Stimulated activated CD4-positive, alpha-beta T cell treated with anti-CD3 and anti-CD28 coated beads, Interleukin-4, amount 100 ng/mL, for 24 hours (primary cell): ENCODE measurements at regions not wholly inside any gene's neighbourhood (a gene's known extent, or its start where the extent isn't known, plus 50 kb on each side); places are given as distances from the start of the nearest gene placed in this dataset.
A peak's percentile ranks its signal among the peaks of the same experiment; 100 is the strongest.

Source experiments
- DNase-seq: peaks from one replicate; pipeline ENCODE4 v3.0.0-alpha.2; 2020

GRCh38 chr13:40377783-40378182, 288.7 kb downstream of the FOXO1 start:
- DNase-seq = peak; percentile 56

- DNase-seq = no peak
These were observed 287.2 kb downstream of the FOXO1 start for GRCh38 chr13:40379196-40379595.

GRCh38 chr13:40379794-40380578, 286.5 kb downstream of the FOXO1 start:
- DNase-seq = no peak

DNA sequence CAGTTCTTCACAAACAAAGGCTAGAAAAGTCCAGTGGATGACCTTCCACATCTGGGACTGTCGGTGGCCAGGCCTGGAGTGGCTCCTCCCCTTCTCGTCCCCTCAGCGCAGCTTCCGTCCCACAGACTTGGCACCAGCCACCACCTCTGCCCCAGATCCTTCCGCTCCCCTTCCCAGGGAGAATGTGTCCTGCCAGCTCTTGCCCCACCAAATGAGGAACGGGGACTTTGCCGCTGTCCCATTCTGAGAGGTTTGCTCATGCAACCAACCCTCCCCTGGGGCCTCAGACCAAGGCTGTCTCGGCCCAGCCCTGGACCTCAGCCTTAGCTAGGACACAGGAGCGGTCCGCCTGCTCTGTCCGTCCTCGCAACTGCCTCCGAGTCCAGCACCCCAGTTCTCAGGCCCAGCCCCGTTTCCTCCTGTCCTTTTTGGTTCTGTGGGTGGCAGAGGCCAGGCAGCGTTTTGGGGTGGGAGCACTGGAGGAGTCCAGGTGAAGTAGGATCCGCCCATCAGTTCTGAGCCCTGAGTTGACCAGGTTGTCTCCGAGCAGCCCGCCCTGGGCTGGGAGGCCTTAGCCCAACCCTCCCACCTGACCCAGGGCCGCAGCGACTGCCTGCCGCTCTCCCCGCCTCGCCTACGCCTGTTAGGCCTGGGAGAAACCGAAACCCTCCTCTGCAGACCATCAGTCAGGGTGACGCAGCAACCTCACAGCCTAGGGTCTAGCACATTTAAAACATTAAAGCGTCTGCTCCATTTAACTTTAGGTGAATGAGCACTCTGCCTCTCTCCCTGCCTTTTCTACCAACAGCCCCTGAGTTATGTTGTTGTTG, 284.3 kb downstream of the FOXO1 start:
- DNase-seq = no peak

- no peak for DNase-seq
These were observed 283.3 kb downstream of the FOXO1 start for GRCh38 chr13:40383132-40383531.

DNA sequence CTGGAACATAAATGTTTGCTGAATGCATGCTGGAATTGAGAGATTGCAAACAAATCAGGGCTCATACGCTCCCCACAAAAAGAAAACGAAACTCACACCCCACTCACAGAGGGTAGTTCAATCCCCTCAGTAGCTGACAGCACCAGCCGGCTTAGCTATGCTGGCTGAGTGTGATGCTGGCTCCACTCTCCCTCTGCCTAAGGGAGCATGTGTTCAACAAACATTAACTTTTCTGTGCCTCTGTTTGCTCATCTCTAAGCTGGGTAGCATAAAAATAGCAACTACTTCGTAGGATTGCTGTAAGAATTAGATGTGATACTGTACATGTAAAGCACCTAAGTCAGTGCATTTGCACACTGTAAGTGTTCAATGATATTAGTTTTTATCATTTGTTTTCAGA, 282.6 kb downstream of the FOXO1 start:
- no peak for DNase-seq

DNA sequence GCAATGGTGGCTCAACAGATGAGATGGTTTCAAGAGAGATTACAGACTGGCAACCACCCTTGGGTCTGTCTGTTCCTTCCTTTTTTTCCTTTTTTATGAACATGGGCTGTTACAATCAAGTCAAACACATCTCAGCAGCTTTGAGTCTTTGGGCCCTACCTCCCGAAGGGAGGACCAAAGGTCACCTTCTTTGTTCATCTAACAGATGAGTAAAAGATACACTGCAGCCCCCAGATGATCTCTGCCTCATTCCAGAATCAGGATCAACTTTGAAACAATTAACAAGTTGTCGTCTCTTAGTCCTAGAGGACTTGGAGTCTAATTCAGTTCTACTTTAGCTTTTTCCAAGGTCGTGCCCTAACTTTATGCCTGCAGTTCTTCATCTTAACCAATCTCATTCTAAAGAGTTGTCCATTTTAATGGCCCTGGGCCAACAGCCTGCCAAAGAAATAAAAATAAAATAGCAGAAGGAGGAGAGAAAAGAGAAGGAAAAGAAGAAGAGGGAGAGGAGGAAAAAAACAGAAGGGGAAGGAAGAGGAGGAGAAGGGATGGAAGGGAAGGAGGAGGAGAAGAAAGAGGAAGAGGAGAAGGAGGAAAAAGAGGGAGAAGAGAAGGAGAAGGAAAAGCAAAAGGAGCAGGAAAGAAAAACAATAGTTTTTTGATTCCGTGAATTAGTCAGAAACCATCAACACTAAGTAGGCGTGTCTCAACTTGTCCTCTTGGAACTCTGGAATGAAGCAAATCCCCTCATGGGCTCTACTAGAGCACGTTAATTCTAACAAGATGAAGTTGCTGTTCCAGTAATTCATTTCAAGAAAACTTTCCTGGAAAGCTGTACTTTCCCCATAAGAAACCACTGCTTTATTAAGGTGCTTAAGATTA, 281.2 kb downstream of the FOXO1 start:
- DNase-seq = no peak

- no peak for DNase-seq
These were observed 280.6 kb downstream of the FOXO1 start for GRCh38 chr13:40385858-40386180.

- DNase-seq = no peak
These were observed 279.9 kb downstream of the FOXO1 start for GRCh38 chr13:40386586-40386985.

- no peak for DNase-seq
These were observed 278.7 kb downstream of the FOXO1 start for GRCh38 chr13:40387775-40388174.

- peak; percentile 79 for DNase-seq
These were observed 277.8 kb downstream of the FOXO1 start for GRCh38 chr13:40388617-40389016.

DNA sequence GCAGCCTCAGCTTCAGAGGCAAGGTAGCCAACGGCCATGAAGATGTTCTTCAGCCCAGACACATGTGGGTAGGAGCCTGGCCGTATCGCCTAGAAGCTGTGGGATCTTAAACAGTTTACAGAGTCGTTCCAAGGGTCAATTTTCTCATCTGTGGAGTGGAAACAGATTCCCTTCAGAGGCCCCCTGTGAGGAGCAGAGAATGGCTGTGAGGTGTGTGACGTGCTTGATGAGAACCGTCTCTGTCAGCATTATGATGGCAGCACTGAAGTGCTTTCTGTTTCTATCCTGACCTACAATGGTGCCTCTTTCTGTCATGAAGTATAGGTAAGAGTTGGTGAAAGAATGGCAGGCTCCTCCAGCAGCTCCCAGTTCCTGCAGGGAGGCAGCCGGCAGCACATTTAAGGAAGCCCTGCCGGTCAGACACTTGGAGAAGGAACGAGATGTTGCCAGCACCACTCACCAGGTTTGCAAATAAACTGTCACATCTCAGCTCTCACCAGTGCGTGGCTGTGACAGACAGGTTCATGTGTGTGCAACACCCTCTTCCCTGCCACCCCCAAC, 277.3 kb downstream of the FOXO1 start:
- DNase-seq = peak; percentile 52

- no peak for DNase-seq
These were observed 276.0 kb downstream of the FOXO1 start for GRCh38 chr13:40390401-40390916.

- DNase-seq = no peak
These were observed 274.7 kb downstream of the FOXO1 start for GRCh38 chr13:40391788-40392187.

GRCh38 chr13:40394304-40394985, 272.0 kb downstream of the FOXO1 start:
- no peak for DNase-seq

DNA sequence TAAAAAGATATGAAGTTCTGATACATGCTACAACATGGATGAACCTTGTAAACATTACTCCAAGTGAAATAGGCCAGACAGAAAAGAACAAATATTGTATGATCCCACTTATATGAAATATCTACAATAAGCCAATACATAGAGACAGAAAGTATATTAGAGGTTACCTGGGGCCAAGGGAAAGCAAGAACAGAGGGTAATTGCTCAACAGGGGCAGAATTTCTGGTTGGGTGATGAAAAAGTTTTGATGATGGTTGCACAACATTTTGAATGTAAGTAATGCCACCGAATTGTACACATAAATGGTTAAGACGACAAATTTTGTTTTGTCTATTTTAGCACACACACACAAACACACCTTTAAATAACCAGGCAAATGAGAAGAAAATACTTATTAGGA, 268.4 kb downstream of the FOXO1 start:
- no peak for DNase-seq

DNA sequence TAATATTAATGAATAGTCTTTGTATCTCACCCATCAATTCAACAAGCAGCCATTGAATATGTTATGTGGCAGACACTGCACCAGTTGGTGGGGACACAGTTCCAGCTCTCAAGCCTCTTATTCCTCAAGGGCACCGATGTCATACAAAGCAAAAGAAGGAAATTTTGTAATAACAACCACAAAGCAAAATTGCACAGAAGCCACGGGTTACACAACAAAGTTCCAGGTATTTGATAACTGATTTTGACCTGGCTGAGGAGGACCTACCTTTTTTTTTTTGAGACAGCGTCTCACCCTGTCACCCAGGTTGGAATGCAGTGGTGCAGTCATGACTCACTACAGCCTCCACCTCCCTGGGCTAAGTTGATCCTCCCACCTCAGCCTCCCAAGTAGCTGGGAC, 266.7 kb downstream of the FOXO1 start:
- DNase-seq = no peak

DNA sequence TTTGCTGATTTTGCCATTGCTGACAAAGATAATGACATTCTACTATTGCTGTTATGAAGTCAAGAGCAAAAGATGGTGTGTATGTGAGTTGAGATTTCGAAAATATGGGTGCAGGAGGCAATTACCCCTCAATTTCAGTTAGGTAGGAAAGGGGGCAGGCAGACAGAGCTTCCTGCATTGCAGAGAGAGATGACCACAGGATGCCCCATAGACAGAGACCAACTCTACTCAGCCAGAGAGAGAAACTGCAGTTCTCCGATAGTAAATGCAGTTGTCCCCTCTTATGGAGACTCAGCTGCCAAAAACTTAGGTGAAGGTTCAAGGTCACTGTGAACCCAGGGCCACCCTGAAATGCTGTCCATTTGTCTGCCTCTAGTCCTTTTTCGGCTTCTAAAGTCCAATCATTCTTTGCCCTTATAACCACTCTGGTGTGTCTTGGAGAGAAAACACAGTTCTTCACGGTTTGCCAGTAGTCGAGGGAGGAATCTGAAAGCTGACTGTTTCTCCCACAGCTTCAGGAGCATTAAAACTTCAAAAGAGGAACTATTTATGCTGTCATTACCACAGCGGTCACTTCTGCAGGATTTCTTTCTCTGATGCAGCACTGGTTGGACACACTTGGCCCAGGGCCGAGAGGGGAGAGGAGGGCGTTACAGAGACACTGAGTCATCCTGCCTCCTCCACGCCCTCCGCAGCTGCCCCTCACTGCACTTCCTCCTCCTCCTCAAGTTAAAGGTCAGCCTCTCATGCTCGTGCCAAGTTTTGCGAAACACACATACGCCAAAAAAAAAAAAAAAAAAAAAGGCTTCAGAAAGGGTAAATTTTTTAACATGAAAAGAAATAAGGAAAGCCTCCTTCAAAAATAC, 264.3 kb downstream of the FOXO1 start:
- DNase-seq = peak; percentile 35

DNA sequence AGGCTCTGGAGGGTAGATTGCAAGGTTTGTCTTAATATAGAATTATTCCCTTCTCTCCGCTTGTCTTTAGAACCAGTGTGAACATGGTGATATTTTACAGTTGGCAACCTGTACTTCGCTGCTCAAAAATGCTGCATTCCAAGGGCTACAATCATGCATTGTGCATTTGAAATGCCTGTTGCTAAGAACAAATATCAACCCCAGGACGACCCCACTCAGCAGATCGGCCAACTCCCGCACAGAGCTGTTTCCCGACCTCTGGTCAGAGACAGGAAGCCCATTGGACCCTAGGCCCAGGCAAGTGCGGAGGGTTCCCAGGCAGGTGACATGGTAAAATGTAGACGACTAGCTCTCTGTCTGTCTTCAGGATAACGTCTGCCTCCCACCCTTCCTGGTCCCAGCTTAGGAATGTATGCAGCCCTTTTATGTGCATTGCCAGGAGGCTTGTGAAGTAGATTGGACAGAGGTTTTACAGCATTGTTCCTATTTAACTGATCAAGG, 263.5 kb downstream of the FOXO1 start:
- DNase-seq = no peak

DNA sequence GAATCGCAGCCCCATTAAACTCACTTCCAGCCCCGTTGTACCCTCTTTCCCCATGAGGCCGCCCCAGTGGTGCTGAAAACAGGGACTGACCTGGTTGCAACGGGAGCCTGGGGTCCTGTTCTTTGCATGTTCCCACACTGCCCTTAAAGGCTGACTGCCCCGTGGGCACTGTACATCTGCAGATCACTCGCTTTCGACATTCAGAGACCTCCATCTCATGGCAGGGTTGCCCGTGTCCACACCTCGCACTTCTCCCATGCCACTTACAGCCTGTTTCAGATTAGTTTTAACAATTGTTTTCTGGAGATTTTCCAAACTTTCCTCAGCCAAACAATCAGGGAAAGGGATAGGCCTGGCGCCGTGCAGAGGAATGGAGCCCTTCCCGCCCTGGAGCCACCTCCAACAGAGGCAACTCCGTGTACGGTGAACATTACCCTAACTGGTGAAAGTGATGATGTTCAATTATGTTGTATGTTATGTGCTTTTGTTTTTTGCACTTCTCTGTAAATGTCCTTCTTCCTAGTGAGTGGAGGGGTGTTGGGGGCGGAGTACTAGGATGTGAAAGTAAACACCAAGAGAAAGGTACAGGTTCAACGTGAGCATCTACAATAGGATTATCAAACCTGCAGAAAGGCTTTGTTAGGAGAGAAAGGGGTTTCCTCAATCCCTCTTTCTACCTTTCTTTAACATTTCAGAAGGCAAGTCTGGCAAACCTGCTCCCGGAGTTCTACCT, 262.8 kb downstream of the FOXO1 start:
- no peak for DNase-seq
